Neural cell (in vitro differentiated cells): ENCODE measurements at regions not wholly inside any gene's neighbourhood (a gene's known extent, or its start where the extent isn't known, plus 50 kb on each side); places are given as distances from the start of the nearest gene placed in this dataset.

ENCODE experiments used
- CTCF ChIP-seq: fragments of 450-650 bp; IDR thresholded peaks from 2 replicates; pipeline ENCODE4 v1.5.1; 2014; ENCODE audit warnings: antibody characterized with exemption, mild to moderate bottlenecking, moderate library complexity; ENCODE audit not compliant: poor library complexity, severe bottlenecking
- RAD21 ChIP-seq: fragments of 450-650 bp; conservative IDR thresholded peaks from 2 replicates; pipeline ENCODE4 v1.6.1; 2014; ENCODE audit warnings: antibody characterized with exemption, mild to moderate bottlenecking, moderate library complexity
- TAF1 ChIP-seq: IDR thresholded peaks from 2 replicates; pipeline ENCODE4 v1.6.1; 2012; ENCODE audit warnings: low read depth

- TF ChIP-seq CTCF (no peak), RAD21 (no peak), TAF1 (no peak)
Observed at GRCh38 chr15:81966631-81967030, 79.2 kb downstream of the MEX3B start.
